ENCODE measurements at regions not wholly inside any gene's neighbourhood (a gene's known extent, or its start where the extent isn't known, plus 50 kb on each side); places are given as distances from the start of the nearest gene placed in this dataset.

- no peak for DNase-seq (ENCODE audit: low spot score)
These were observed 332.0 kb downstream of the PCDH18 start for GRCh38 chr4:137200322-137200721.

- no peak for DNase-seq (ENCODE audit: low spot score)
These were observed 333.5 kb downstream of the PCDH18 start for GRCh38 chr4:137198791-137199190.

GRCh38 chr4:137194670-137195069 is 337.6 kb downstream of the PCDH18 start:
- no peak for DNase-seq (ENCODE audit: low spot score)

GRCh38 chr4:137193564-137193963 is 338.7 kb downstream of the PCDH18 start:
- no peak for DNase-seq (ENCODE audit: low spot score)

GRCh38 chr4:137181293-137181899 is 350.9 kb downstream of the PCDH18 start:
- DNase-seq (ENCODE audit: low spot score): no peak

- no peak for DNase-seq (ENCODE audit: low spot score)
These were observed 351.9 kb downstream of the PCDH18 start for GRCh38 chr4:137180349-137180748.

- no peak for DNase-seq (ENCODE audit: low spot score)
These were observed 375.5 kb downstream of the PCDH18 start for GRCh38 chr4:137156807-137157206.

GRCh38 chr4:137156054-137156453 is 376.2 kb downstream of the PCDH18 start:
- DNase-seq (ENCODE audit: low spot score): no peak

GRCh38 chr4:137131201-137131600 is 401.1 kb downstream of the PCDH18 start:
- DNase-seq (ENCODE audit: low spot score): no peak

GRCh38 chr4:137129845-137130244 is 402.4 kb downstream of the PCDH18 start:
- no peak for DNase-seq (ENCODE audit: low spot score)

- no peak for DNase-seq (ENCODE audit: low spot score)
These were observed 402.9 kb downstream of the PCDH18 start for GRCh38 chr4:137129441-137129840.

- DNase-seq (ENCODE audit: low spot score): peak; percentile 2
These were observed 407.3 kb downstream of the PCDH18 start for GRCh38 chr4:137125011-137125410.

- DNase-seq (ENCODE audit: low spot score): peak; percentile 77
These were observed 407.9 kb downstream of the PCDH18 start for GRCh38 chr4:137124278-137124932.

- DNase-seq (ENCODE audit: low spot score): no peak
These were observed 409.4 kb downstream of the PCDH18 start for GRCh38 chr4:137122876-137123275.

GRCh38 chr4:137116144-137116543 is 416.1 kb downstream of the PCDH18 start:
- no peak for DNase-seq (ENCODE audit: low spot score)

- DNase-seq (ENCODE audit: low spot score): no peak
These were observed 425.6 kb downstream of the PCDH18 start for GRCh38 chr4:137106733-137107132.

- no peak for DNase-seq (ENCODE audit: low spot score)
These were observed 426.0 kb downstream of the PCDH18 start for GRCh38 chr4:137106287-137106686.

GRCh38 chr4:137090951-137091350 is 441.3 kb downstream of the PCDH18 start:
- DNase-seq (ENCODE audit: low spot score): no peak

GRCh38 chr4:137083571-137084135 is 448.6 kb downstream of the PCDH18 start:
- no peak for DNase-seq (ENCODE audit: low spot score)

GRCh38 chr4:137082061-137082460 is 450.2 kb downstream of the PCDH18 start:
- no peak for DNase-seq (ENCODE audit: low spot score)

- no peak for DNase-seq (ENCODE audit: low spot score)
These were observed 455.4 kb downstream of the PCDH18 start for GRCh38 chr4:137076908-137077307.

- DNase-seq (ENCODE audit: low spot score): no peak
These were observed 456.7 kb downstream of the PCDH18 start for GRCh38 chr4:137075586-137075985.

- DNase-seq (ENCODE audit: low spot score): no peak
These were observed 461.7 kb downstream of the PCDH18 start for GRCh38 chr4:137070614-137071013.

- no peak for DNase-seq (ENCODE audit: low spot score)
These were observed 462.8 kb downstream of the PCDH18 start for GRCh38 chr4:137069473-137069872.

Measured in Ammon's horn (tissue), 1 donor.